HAP-1 (cell line): ENCODE measurements at regions not wholly inside any gene's neighbourhood (a gene's known extent, or its start where the extent isn't known, plus 50 kb on each side); places are given as distances from the start of the nearest gene placed in this dataset.

Source experiments
- DNase-seq, 2 experiments: peaks; one replicate each; pipeline ENCODE4 v3.0.0-alpha.2; 2016 to 2020; ENCODE audit warnings: low spot score in 2 of 2
- H3K27me3 ChIP-seq: fragments of 250-450 bp; sonication (Bioruptor Pico); 2 replicates; pipeline ENCODE4 v1.5.1; 2020; ENCODE audit warnings: low read depth, mild to moderate bottlenecking, moderate library complexity
- H3K36me3 ChIP-seq: fragments of 250-450 bp; sonication (Bioruptor Pico); replicated peaks from 2 replicates; pipeline ENCODE4 v1.5.1; 2020; ENCODE audit warnings: mild to moderate bottlenecking
- H3K4me1 ChIP-seq: fragments of 250-450 bp; sonication (Bioruptor Pico); 2 replicates; pipeline ENCODE4 v1.5.1; 2020; ENCODE audit warnings: mild to moderate bottlenecking
- H3K4me3 ChIP-seq: fragments of 250-450 bp; sonication (Bioruptor Pico); 2 replicates; pipeline ENCODE4 v1.5.1; 2020; ENCODE audit warnings: mild to moderate bottlenecking, moderate library complexity
- H3K9me3 ChIP-seq: fragments of 250-450 bp; sonication (Bioruptor Pico); 2 replicates; pipeline ENCODE4 v1.5.1; 2020; ENCODE audit warnings: mild to moderate bottlenecking, moderate library complexity
- in situ Hi-C: fragments of 300-500 bp; cut with MboI; formaldehyde crosslinking; loops from 3 replicates; pipeline ENCODE4 v1.14.3; 2020; ENCODE audit warnings: low sequenced_read_pairs, inconsistent platforms, mixed read lengths

DNA sequence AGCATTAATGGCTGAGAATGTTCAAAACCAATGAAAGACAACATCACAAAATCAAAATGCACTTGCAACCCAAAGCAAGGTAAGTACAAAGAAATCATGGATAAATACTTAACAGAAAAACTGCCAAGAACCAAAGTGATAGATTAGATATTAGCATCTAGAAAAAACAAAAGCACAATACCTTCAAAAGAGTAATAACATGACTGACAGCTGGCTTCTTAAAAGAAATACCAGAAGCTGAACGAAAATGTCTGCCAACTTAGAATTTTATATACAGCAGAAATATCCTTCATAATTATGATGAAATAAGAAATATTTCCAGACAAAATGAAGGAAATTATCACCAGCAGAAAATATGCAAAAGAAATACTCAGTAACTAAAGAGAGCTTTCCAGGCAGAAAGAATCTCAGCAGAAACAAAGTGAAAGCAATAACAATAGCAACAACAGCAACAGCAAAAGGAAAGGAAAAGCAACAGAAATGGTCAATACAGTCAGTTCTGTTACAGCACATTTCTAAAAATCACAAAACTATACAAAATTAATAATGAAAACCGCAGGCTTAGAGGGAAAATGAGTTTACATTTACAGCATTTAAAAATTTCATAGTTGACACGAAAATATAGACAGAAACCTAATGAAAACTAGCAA is 121.5 kb upstream of the MAN1A1 start:
- H3K27me3 ChIP-seq, result no peaks in the 10 kb centered on the region
- no peaks in the 10 kb centered on the region for H3K9me3 ChIP-seq
- no peak for DNase-seq
- H3K36me3 ChIP-seq, result no peaks in the 10 kb centered on the region
- no peak overlapping the region for H3K4me3 ChIP-seq
- no peaks in the 10 kb centered on the region for H3K4me1 ChIP-seq
- in situ Hi-C loops, result no loop called here

DNA sequence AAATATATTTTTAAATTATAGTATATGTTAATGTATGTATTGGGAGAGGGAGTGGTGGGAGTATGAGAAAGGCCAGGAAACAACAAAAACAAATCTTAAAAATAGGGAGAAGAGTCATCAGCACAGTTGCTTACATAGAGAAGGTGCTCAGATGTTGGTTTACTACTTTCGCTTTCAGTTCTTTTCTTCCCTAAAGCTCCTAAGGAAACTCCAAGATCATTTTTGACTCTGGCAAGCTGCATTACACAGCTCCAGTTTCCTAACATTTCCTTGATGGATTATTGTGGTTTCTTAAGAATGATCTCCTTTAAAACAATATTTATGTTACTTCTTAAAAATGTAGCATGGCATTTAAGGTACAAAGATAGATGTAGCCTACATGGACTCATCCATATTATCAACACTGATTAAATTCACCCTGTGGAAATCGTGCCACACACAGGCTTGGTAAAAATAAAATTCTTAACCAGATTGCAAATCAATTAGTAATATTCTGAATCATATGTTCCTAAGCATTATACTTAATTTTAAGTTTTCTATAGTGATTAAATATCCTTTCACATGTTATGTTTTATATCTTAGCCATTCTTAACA is 118.0 kb upstream of the MAN1A1 start:
- Histone ChIP-seq H3K9me3 (no peaks in the 10 kb centered on the region), H3K4me3 (no peak overlapping the region), H3K4me1 (no peaks in the 10 kb centered on the region), H3K27me3 (no peaks in the 10 kb centered on the region), H3K36me3 (no peaks in the 10 kb centered on the region)
- no peak for DNase-seq
- in situ Hi-C loops, result no loop called here

DNA sequence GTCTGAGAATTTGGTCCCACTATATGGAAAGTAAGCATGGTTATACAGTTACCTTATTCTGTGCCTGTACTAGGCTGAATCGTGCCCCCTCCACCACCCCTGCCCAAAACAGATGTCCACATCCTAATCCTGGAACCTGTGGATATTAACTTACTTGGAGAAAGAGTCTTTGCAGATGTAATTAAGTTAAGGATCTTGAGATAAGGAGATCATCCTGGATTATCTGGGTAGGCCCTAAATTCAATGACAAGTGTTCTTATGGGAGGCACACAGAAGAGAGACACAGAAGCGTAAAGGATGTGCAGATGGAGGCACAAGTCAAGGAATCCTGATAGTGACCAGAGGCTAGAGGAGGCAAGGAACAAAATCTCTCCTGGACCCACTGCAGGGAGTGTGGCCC is 116.7 kb upstream of the MAN1A1 start:
- DNase-seq, result no peak
- Histone ChIP-seq H3K36me3 (no peaks in the 10 kb centered on the region), H3K4me3 (no peak overlapping the region), H3K4me1 (no peaks in the 10 kb centered on the region), H3K9me3 (no peaks in the 10 kb centered on the region), H3K27me3 (no peaks in the 10 kb centered on the region)
- in situ Hi-C loops, result no loop called here

DNA sequence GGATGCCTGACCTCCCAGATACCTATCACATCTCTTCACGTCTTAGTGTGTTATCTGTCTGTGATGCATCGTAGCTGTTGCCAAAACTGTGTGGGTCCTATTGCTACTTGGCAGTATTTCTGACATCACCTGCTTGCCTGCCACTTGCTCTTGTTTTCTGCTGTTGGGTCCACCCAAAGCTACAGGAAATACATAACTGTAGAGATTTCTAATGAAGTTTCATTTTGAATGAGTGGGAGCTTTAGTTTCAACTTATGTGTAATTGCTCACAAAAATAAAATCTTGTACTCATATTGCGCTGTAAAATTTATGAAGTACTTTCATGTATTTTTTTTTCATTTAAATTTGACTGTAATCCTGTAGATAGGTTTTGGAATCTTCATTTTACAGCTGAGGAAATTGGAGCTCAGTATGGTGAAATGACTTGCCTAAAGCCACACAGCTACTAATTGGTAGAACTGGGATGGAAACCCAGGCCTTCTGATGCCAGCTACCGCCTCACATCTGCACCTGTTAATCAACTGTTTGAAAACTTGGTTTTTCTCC is 113.6 kb upstream of the MAN1A1 start:
- Histone ChIP-seq H3K36me3 (no peaks in the 10 kb centered on the region), H3K4me3 (no peak overlapping the region), H3K4me1 (no peaks in the 10 kb centered on the region), H3K9me3 (no peaks in the 10 kb centered on the region), H3K27me3 (no peaks in the 10 kb centered on the region)
- DNase-seq, result no peak
- in situ Hi-C loops, result no loop called here

DNA sequence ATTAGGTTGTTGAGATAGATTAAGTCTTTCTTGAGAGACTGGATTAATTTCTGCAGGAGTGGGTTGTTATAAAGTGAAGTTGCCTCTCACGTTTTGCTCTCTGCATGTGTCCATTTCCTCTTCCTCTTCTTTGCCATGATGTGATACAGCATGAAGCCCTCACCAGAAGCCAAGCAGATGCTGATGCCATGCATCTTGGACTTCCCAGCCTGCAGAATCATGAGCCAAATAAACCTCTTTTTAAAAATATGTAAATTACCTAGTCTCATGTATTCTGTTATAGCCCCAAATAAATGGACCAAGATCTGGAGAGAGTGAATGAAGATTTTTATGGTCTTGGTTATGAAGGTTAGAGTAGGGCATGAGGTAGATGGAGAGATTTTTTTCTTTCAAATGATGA is 111.6 kb upstream of the MAN1A1 start:
- in situ Hi-C loops, result no loop called here
- H3K27me3 ChIP-seq, result no peaks in the 10 kb centered on the region

DNA sequence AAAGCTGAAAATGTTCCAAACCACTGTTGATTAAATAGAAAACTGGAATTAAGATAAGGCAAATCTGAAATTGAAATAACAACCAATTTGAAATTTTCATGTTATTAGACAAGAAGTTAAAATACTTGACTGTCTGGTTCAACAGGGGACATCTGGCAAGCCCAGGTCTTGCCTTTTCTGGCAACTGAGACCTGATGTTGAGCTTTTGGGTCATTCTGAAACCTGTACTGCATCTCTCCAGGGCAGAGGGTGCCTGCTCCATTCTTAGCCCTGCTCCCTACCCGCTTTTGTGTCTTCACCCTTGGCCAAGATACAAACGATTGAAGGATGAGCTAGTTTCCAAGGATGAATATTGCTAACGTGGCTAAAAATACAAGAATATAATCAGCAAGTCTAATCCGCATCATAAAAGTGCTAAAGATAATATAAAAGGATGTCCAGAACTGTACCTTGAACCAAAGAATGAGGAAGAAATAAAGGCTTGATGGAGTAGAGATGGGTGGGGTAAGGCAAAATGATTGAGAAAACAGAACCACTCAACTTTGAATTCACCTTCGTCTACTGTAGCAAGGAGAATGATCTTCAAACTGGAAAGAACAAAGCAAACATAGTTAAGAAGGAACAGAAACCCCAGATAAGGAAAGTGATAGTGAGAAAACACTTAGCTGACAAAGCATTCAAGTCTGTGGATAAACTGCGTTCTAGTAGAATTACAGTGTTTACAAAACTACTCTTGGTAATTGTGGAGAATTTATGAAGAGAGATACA is 109.8 kb upstream of the MAN1A1 start:
- Histone ChIP-seq H3K4me1 (no peaks in the 10 kb centered on the region), H3K9me3 (no peaks in the 10 kb centered on the region), H3K27me3 (no peaks in the 10 kb centered on the region), H3K36me3 (no peaks in the 10 kb centered on the region), H3K4me3 (no peak overlapping the region)
- no peak for DNase-seq
- in situ Hi-C loops, result no loop called here

More for the DNA sequence above, 111.6 kb upstream of the MAN1A1 start:
- no peak for DNase-seq
- Histone ChIP-seq H3K9me3 (no peaks in the 10 kb centered on the region), H3K36me3 (no peaks in the 10 kb centered on the region), H3K4me3 (no peak overlapping the region), H3K4me1 (no peaks in the 10 kb centered on the region)

DNA sequence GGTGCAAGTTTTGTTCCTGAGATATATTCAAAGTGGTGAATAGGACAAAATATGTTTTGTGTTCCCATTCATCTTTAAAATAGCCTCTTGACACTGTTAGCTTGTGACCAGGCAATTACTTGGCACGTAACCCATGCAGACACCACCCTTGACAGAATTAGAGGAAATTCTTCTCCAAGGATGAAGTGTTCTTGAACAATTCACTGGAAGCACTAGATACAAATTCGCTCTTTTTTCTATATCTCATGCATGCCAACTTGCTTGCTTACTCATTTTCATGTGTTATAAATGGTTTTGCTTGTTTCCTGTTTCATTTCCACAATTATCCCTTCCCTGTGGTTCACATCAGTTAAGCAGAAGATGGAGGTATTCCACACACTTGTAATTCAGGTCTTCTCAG is 105.2 kb upstream of the MAN1A1 start:
- Histone ChIP-seq H3K36me3 (no peaks in the 10 kb centered on the region), H3K27me3 (no peaks in the 10 kb centered on the region), H3K4me3 (no peak overlapping the region), H3K4me1 (peaks cover 5% of the 10 kb centered on the region; the same call in 1 of the 2 replicates), H3K9me3 (no peaks in the 10 kb centered on the region)
- in situ Hi-C loops, result no loop called here
- no peak for DNase-seq

DNA sequence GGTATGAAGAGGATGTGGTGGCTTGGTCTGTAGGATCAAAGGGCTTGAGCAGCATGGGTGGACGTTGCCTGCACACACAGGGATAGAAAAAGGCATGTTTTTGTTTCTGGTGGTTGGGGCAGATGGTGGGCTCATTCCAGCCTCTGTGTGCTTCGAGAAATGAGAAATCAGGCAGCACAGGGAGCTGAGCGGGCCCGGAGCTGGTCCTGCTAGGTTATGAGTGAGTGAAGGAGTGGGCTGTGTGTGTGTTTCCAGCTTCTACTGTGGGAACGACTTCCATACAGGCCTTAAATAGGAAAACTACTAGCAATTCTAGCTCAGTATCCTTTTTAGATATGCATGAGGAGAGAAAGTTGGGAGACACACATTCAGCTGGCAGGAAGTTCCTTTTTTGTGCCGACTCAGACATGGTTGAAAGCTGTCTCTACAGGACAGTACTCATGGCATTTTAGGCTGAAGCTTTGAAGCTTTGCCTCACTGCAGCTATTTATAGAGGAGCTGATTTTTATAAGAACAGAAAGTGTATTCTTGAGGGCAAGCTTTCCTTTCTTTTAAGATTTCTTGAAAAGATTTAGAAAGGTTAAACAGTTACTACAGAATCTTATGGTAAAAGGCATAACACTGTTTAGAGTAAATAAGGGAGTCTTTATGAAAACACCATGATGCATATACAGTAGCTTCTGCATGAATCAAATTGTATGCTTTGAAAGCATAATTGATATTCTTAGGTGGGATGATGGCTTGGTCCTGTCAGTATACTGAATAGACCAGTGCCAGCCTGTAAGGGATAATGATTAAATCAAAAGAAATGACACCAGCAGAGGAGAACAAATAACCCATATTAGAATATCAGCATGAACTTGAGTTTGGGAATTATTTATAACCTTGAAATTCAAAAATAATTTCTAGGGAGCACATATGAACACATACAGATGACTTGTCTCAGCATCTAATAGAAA is 104.0 kb upstream of the MAN1A1 start:
- Histone ChIP-seq H3K36me3 (no peaks in the 10 kb centered on the region), H3K9me3 (no peaks in the 10 kb centered on the region), H3K4me3 (no peak overlapping the region), H3K4me1 (peaks cover 5% of the 10 kb centered on the region; the same call in 1 of the 2 replicates), H3K27me3 (no peaks in the 10 kb centered on the region)
- in situ Hi-C loops, result no loop called here
- no peak for DNase-seq

DNA sequence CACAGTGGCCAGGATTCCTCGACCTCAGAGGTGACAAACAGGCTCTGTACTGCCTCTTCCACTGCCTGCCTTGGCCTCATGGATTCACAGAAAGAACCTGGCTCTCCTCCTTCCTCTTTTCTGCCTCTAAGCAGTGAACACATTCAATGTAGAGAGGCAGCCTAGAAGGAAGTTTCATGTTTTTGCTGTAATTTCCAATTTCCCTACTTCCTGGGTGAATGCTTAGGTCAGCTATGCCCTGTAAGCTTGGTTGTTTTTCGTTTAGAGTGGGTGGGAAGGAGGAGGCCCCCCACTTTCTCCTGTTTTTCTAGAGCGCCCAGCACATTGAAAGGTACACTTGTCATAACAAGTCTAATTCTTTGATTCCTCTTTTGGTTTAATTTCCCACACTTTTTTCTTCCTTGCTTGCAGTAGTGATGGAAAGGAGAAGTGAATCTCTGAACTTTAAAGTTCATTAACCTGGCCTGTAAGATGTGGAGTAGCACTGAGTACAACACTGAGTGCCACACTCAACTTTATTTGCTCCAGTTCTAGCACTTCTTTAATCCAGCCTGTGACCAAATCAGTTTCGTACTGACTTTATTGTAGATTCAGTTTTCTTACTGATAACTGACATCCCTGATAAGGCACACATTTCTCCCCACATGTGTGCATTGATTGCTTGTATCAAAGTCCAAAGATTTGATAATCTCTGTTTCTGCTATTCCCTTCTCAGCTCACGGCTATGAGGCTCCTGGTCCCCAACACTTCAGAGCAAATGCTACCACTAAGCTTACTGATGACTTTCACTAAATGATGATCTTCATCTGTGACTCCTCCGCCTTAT is 100.0 kb upstream of the MAN1A1 start:
- no peaks in the 10 kb centered on the region for H3K27me3 ChIP-seq
- H3K36me3 ChIP-seq, result no peaks in the 10 kb centered on the region
- no peaks in the 10 kb centered on the region for H3K9me3 ChIP-seq
- in situ Hi-C loops, result no loop called here
- H3K4me1 ChIP-seq, result peaks cover 5% of the 10 kb centered on the region; the same call in 1 of the 2 replicates
- no peak overlapping the region for H3K4me3 ChIP-seq
- no peak for DNase-seq

DNA sequence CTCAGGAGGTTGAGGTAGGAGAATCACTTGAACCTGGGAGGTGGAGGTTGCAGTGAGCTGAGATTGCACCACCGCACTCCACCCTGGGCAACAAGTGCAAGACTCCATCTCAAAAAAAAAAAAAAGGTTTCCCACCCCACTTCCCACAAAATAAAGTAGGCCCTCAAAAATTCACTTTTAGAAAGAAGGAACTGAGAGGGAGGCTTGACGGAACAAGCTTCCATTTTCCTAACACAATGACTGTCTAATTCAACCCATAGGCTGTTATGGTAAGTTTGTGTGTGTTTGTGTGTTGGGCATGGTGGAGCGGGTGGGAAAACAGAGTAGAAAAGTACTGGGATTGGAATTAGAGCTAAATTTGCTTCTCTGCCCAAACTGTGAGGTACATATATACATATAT is 98.4 kb upstream of the MAN1A1 start:
- no peak for DNase-seq
- no peaks in the 10 kb centered on the region for H3K27me3 ChIP-seq
- in situ Hi-C loops, result no loop called here

DNA sequence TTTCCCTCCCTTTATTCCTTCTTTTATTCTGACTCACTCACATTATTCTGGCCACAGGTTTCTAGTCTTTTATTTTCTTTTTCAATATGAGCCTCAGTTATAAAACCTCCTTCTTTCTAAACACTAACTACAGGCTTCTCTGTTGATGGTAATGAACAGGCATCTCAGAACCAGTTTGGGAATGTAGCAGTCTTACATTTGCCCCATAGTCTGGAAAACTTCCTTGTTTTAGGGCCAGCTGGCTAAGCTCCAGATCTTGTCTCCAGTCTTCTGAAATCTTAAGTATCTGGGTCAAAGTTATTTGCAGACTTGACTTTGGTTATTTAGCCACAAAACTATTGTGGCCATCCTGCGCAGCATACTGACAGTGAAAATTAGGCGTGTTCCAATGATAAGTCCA is 97.0 kb upstream of the MAN1A1 start:
- no peaks in the 10 kb centered on the region for H3K36me3 ChIP-seq
- no peak overlapping the region for H3K4me3 ChIP-seq
- in situ Hi-C loops, result no loop called here
- H3K4me1 ChIP-seq, result no peaks in the 10 kb centered on the region
- no peaks in the 10 kb centered on the region for H3K9me3 ChIP-seq
- no peaks in the 10 kb centered on the region for H3K27me3 ChIP-seq
- no peak for DNase-seq

More for the DNA sequence above, 98.4 kb upstream of the MAN1A1 start:
- no peak overlapping the region for H3K4me3 ChIP-seq
- no peaks in the 10 kb centered on the region for H3K36me3 ChIP-seq
- no peaks in the 10 kb centered on the region for H3K4me1 ChIP-seq
- no peaks in the 10 kb centered on the region for H3K9me3 ChIP-seq

DNA sequence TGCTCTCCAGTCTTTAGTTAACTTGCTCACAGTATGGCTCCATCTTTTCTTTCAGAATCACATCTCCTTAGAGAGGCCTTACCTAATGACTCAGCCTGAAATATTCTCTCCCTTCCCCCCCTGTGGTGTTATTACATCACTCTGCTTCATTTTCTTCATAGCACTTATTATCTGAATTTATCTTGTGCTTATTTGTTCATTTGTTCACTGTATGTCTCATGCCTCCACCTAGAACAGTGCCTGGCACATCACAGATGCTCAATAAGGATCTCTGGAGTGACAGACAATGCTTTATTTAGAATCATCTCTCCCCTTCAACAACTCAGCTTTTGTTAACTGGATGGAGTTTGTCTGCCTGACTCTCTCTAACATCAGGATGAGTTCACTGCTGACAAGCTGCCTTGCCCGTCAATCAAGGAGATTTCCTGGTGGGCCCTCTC is 96.6 kb upstream of the MAN1A1 start:
- H3K4me3 ChIP-seq, result no peak overlapping the region
- in situ Hi-C loops, result no loop called here
- H3K4me1 ChIP-seq, result no peaks in the 10 kb centered on the region
- H3K9me3 ChIP-seq, result no peaks in the 10 kb centered on the region
- no peak for DNase-seq
- H3K27me3 ChIP-seq, result no peaks in the 10 kb centered on the region
- H3K36me3 ChIP-seq, result no peaks in the 10 kb centered on the region

DNA sequence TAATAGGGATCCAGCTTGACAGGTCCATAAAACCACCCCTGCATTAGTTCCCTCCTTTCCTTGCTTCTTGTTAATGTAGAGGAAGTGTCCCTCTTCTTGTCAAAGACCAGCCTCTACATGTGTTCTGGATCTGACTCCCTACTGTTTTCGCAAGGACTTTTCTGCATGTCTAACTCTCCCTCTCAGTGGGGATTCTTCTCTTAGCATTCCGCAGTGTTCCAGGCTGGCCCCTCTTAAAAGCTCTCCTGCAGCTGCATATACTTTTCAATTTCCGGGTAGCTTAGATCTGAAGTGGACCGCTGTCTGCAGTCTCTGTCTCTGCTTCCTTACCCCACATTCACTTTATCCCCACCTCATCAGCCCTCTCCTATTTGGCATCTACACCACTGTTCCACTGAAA is 96.1 kb upstream of the MAN1A1 start:
- in situ Hi-C loops, result no loop called here
- H3K4me3 ChIP-seq, result no peak overlapping the region
- no peaks in the 10 kb centered on the region for H3K9me3 ChIP-seq
- no peaks in the 10 kb centered on the region for H3K27me3 ChIP-seq
- no peaks in the 10 kb centered on the region for H3K36me3 ChIP-seq
- no peak for DNase-seq
- H3K4me1 ChIP-seq, result no peaks in the 10 kb centered on the region
